B cell (primary cell): ENCODE measurements at regions not wholly inside any gene's neighbourhood (a gene's known extent, or its start where the extent isn't known, plus 50 kb on each side); places are given as distances from the start of the nearest gene placed in this dataset.

Experiments
- ATAC-seq: fragments of 200-7000 bp; cut with Tn5 transposase; one replicate; pipeline ENCODE4 v1.10.0; 2021; ENCODE audit warnings: low read depth, mild to moderate bottlenecking, moderate number of reproducible peaks, moderate library complexity
- CTCF ChIA-PET: fragments of 350-600 bp; sonication (Branson Sonifier 250); formaldehyde crosslinking; loops from one replicate; lab custom pipeline; 2021; ENCODE audit warnings: antibody characterized with exemption, inconsistent platforms; lab: Charles Lee
- POLR2A ChIA-PET: fragments of 350-600 bp; sonication (Branson Sonifier 250); formaldehyde crosslinking; loops from one replicate; lab custom pipeline; 2021; ENCODE audit warnings: antibody characterized with exemption; lab: Charles Lee
- DNase-seq: peaks from one replicate; pipeline ENCODE4 v3.0.0; 2013
- H2AFZ ChIP-seq: 2 replicates; pipeline ENCODE4 v1.6.1; 2012; ENCODE audit warnings: mild to moderate bottlenecking, low read depth, low read length; ENCODE audit not compliant: insufficient read depth, poor library complexity, severe bottlenecking
- H3K27ac ChIP-seq, 2 donors: 1 replicate in 1 of 2; 2 replicates in 1 of 2; pipeline ENCODE4 v1.5.1; 2012 to 2013; ENCODE audit warnings: low read length in 2 of 2, mild to moderate bottlenecking in 2 of 2, moderate library complexity in 1 of 2
- H3K27me3 ChIP-seq, 4 experiments: fragments of 200-600 bp in 1 of 4; sonication (generic) in 1 of 4; replicated peaks in 1 of 4; 1 replicate in 2 of 4; 2 replicates in 2 of 4; pipeline versions ENCODE4 v1.6.1 to v1.7.0; 2013 to 2016; ENCODE audit warnings: low read length in 3 of 4, mild to moderate bottlenecking in 2 of 4, mixed read lengths in 1 of 4, moderate library complexity in 1 of 4; ENCODE audit not compliant: insufficient read depth in 4 of 4, control insufficient read depth in 3 of 4; ENCODE audit errors: control extremely low read depth in 1 of 4
- H3K36me3 ChIP-seq, 2 experiments: replicated peaks in 1 of 2; 1 replicate in 1 of 2; 2 replicates in 1 of 2; pipeline versions ENCODE4 v1.6.1 to v1.7.1; 2013; ENCODE audit warnings: low read length in 1 of 2; ENCODE audit not compliant: insufficient read depth in 2 of 2, control insufficient read depth in 1 of 2; ENCODE audit errors: control extremely low read depth in 1 of 2, extremely low read depth in 1 of 2
- H3K4me1 ChIP-seq, 2 donors: fragments of 200-600 bp in 1 of 2; sonication (generic) in 1 of 2; 1 replicate in 1 of 2; 2 replicates in 1 of 2; pipeline versions ENCODE4 v1.5.1 to v1.6.1; 2013 to 2017; ENCODE audit warnings: low read length in 2 of 2; ENCODE audit not compliant: control insufficient read depth in 2 of 2, insufficient read depth in 2 of 2
- H3K4me2 ChIP-seq: replicated peaks from 2 replicates; pipeline ENCODE3; 2012; ENCODE audit warnings: mild to moderate bottlenecking, low read depth, low read length; ENCODE audit not compliant: poor library complexity, severe bottlenecking
- H3K4me3 ChIP-seq, 5 experiments: fragments of 200-600 bp in 1 of 5; sonication (generic) in 1 of 5; 1 replicate in 3 of 5; 2 replicates in 2 of 5; pipeline versions ENCODE4 v1.5.1 to v1.7.0; 2011 to 2016; ENCODE audit warnings: low read length in 4 of 5, mild to moderate bottlenecking in 4 of 5, low read depth in 2 of 5, control low read depth in 1 of 5, moderate library complexity in 1 of 5; ENCODE audit not compliant: insufficient read depth in 1 of 5; ENCODE audit errors: control extremely low read depth in 1 of 5, extremely low read depth in 1 of 5
- H3K79me2 ChIP-seq: fragments of 200-600 bp; sonication (generic); one replicate; pipeline ENCODE4 v1.6.0; 2016; ENCODE audit warnings: low read length; ENCODE audit not compliant: control insufficient read depth, insufficient read depth
- H3K9ac ChIP-seq: fragments of 200-600 bp; sonication (generic); 2 replicates; pipeline ENCODE4 v1.6.1; 2017; ENCODE audit warnings: mild to moderate bottlenecking, low read length, moderate library complexity
- H3K9me3 ChIP-seq, 3 donors: one replicate each; pipeline versions ENCODE4 v1.6.1 to v1.7.1; 2013; ENCODE audit warnings: low read length in 2 of 3; ENCODE audit not compliant: control insufficient read depth in 2 of 3, insufficient read depth in 1 of 3; ENCODE audit errors: control extremely low read depth in 1 of 3
- H4K20me1 ChIP-seq: 2 replicates; pipeline ENCODE4 v1.6.0; 2012; ENCODE audit warnings: mild to moderate bottlenecking, low read length; ENCODE audit not compliant: insufficient read depth, control insufficient read depth, poor library complexity, severe bottlenecking
- H3K27ac Mint-ChIP-seq: one replicate; pipeline ENCODE4 v1.8.0; 2021; ENCODE audit warnings: mixed read lengths
- H3K27me3 Mint-ChIP-seq: one replicate; pipeline ENCODE4 v1.8.0; 2021; ENCODE audit warnings: mixed read lengths
- H3K4me1 Mint-ChIP-seq: one replicate; pipeline ENCODE4 v1.8.0; 2021; ENCODE audit warnings: mixed read lengths
- H3K4me3 Mint-ChIP-seq: one replicate; pipeline ENCODE4 v1.8.0; 2021; ENCODE audit warnings: mixed read lengths
- H3K9me3 Mint-ChIP-seq: one replicate; pipeline ENCODE4 v1.8.0; 2022; ENCODE audit warnings: mixed read lengths; ENCODE audit not compliant: insufficient read depth
- CTCF ChIP-seq: fragments of 200-600 bp; IDR thresholded peaks from one replicate; pipeline ENCODE4 v1.8.0; 2022; ENCODE audit warnings: antibody characterized with exemption, mild to moderate bottlenecking
- EZH2 ChIP-seq: IDR thresholded peaks from 2 replicates; pipeline ENCODE4 v1.6.1; 2012; ENCODE audit warnings: borderline replicate concordance, low read depth, mild to moderate bottlenecking, moderate library complexity, low read length; ENCODE audit not compliant: insufficient read depth, poor library complexity, severe bottlenecking
- WGBS: methylation state at CpG from one replicate; pipeline ENCODE4 v1.1.5; 2013; ENCODE audit warnings: missing lambda C conversion rate; ENCODE audit not compliant: insufficient coverage; 5-methylcytosine and 5-hydroxymethylcytosine counted together
- intact Hi-C: fragments of 100-400 bp; cut with micrococcal nuclease; formaldehyde crosslinking; loops from one replicate; pipeline ENCODE4 v1.10.0; 2022

- 36% methylated on average over 8 of the region's 10 CpGs for WGBS
- Histone ChIP-seq H3K27ac (no peak overlapping the region), H2AFZ (no peak overlapping the region), H4K20me1 (no peaks in the 10 kb centered on the region), H3K4me2 (peak overlapping the region; percentile 39), H3K4me1 (peaks cover 41 to 57% of the 10 kb centered on the region in 2 donors), H3K9me3 (peaks cover 0 to 10% (median 0%) of the 10 kb centered on the region in 3 donors), H3K4me3 (no peak overlapping the region), H3K36me3 (no peaks in the 10 kb centered on the region), H3K79me2 (no peaks in the 10 kb centered on the region), H3K27me3 (no peaks in the 10 kb centered on the region), H3K9ac (no peak overlapping the region)
- no peaks in the 10 kb centered on the region for H3K27me3 Mint-ChIP-seq
- CTCF ChIA-PET: no interaction called here
- ATAC-seq (no peak), DNase-seq (peak; percentile 60)
- intact Hi-C loops: no loop called here
- POLR2A ChIA-PET: interaction anchor here (0.6 kb wide), 1 partner anchor 135 kb away, joined by 11 read pairs; no protein-coding TSS in a partner anchor
- peak overlapping the region; percentile 11 for H3K4me3 Mint-ChIP-seq
- TF ChIP-seq EZH2: no peak
- TF ChIP-seq CTCF: no peak
- H3K4me1 Mint-ChIP-seq: peaks cover 60% of the 10 kb centered on the region
- H3K9me3 Mint-ChIP-seq: no peaks in the 10 kb centered on the region
- H3K27ac Mint-ChIP-seq: no peak overlapping the region
Measured at GRCh38 chr3:72144773-72145505, 360.0 kb upstream of the PROK2 start.

- ATAC-seq (no peak), DNase-seq (no peak)
- Histone ChIP-seq H3K9ac (no peak overlapping the region), H3K9me3 (peaks cover 0 to 11% (median 0%) of the 10 kb centered on the region in 3 donors), H3K4me2 (peak overlapping the region; percentile 39), H3K4me1 (peaks cover 41 to 57% of the 10 kb centered on the region in 2 donors), H3K36me3 (no peaks in the 10 kb centered on the region), H3K4me3 (no peak overlapping the region), H3K27ac (no peak overlapping the region), H3K27me3 (no peaks in the 10 kb centered on the region), H3K79me2 (no peaks in the 10 kb centered on the region), H2AFZ (no peak overlapping the region), H4K20me1 (no peaks in the 10 kb centered on the region)
- Mint-ChIP-seq H3K9me3 (no peaks in the 10 kb centered on the region), H3K4me3 (no peak overlapping the region), H3K4me1 (peaks cover 60% of the 10 kb centered on the region), H3K27me3 (no peaks in the 10 kb centered on the region), H3K27ac (no peak overlapping the region)
- intact Hi-C loops: no loop called here
- ChIA-PET POLR2A (interaction anchor here (0.6 kb wide), 1 partner anchor 136 kb away, joined by 11 read pairs; no protein-coding TSS in a partner anchor), CTCF (interaction anchor here (0.5 kb wide), 1 partner anchor 17 kb away, joined by 3 read pairs; no protein-coding TSS in a partner anchor)
- 100% methylated on average over 1 of the region's 6 CpGs for WGBS
- TF ChIP-seq EZH2 (no peak), CTCF (no peak)
Measured at GRCh38 chr3:72143966-72144717, 359.2 kb upstream of the PROK2 start.
